Panc1 (cell line): ENCODE measurements at regions not wholly inside any gene's neighbourhood (a gene's known extent, or its start where the extent isn't known, plus 50 kb on each side); places are given as distances from the start of the nearest gene placed in this dataset.

Experiments
- ATAC-seq: fragments of 200-7000 bp; cut with Tn5 transposase; 2 replicates; pipeline ENCODE4 v1.9.1; 2020; ENCODE audit warnings: mild to moderate bottlenecking, moderate library complexity
- BruUV-seq: library from RNA; stranded (reverse); fragments of 400-500 nt; replicated peaks from 2 replicates; lab custom pipeline; 2021; lab: Mats Ljungman, UMichigan
- CTCF ChIA-PET: fragments of 300-600 bp; sonication (Branson Sonifier 250); formaldehyde crosslinking; loops from one replicate; lab custom pipeline; 2022; ENCODE audit warnings: antibody characterized with exemption; lab: Charles Lee
- POLR2A ChIA-PET: fragments of 300-600 bp; sonication (Branson Sonifier 250); formaldehyde crosslinking; loops from one replicate; lab custom pipeline; 2022; ENCODE audit warnings: antibody characterized with exemption; lab: Charles Lee
- DNase-seq: peaks from one replicate; pipeline ENCODE4 v3.0.0-alpha.2; 2010; ENCODE audit warnings: low read depth, low spot score
- H3K27ac ChIP-seq: 2 replicates; pipeline ENCODE4 v1.5.1; 2011; ENCODE audit warnings: mild to moderate bottlenecking, low read length, inconsistent platforms
- H3K27me3 ChIP-seq: fragments of 200-500 bp; sonication (Bioruptor generic); 2 replicates; pipeline ENCODE4 v1.6.0; 2014; ENCODE audit warnings: low read length, inconsistent platforms; ENCODE audit not compliant: control insufficient read depth, insufficient read depth
- H3K36me3 ChIP-seq: fragments of 200-500 bp; sonication (Bioruptor generic); 2 replicates; pipeline ENCODE4 v1.5.1; 2014; ENCODE audit warnings: inconsistent platforms, mild to moderate bottlenecking, low read length, moderate library complexity; ENCODE audit not compliant: control insufficient read depth, insufficient read depth
- H3K4me1 ChIP-seq: 2 replicates; pipeline ENCODE4 v1.5.1; 2011; ENCODE audit warnings: inconsistent platforms, mild to moderate bottlenecking, low read length, moderate library complexity; ENCODE audit not compliant: control insufficient read depth, insufficient read depth
- H3K4me3 ChIP-seq, 2 experiments: 2 replicates each; pipeline ENCODE4 v1.5.1; 2011 to 2012; ENCODE audit warnings: low read depth in 2 of 2, low read length in 2 of 2, mild to moderate bottlenecking in 2 of 2, inconsistent platforms in 1 of 2, moderate library complexity in 1 of 2
- H3K9me3 ChIP-seq: fragments of 200-500 bp; sonication (Bioruptor generic); 2 replicates; pipeline ENCODE4 v1.5.1; 2014; ENCODE audit warnings: low read depth, mild to moderate bottlenecking, inconsistent platforms, low read length, moderate library complexity; ENCODE audit not compliant: control insufficient read depth, insufficient read depth
- POLR2AphosphoS5 ChIP-seq: IDR thresholded peaks from 2 replicates; pipeline ENCODE4 v1.6.1; 2012; ENCODE audit warnings: mild to moderate bottlenecking, low read depth, low read length, moderate library complexity
- SIN3A ChIP-seq: IDR thresholded peaks from 2 replicates; pipeline ENCODE4 v1.6.1; 2012; ENCODE audit warnings: low read depth, mild to moderate bottlenecking, low read length, moderate library complexity, borderline replicate concordance; ENCODE audit not compliant: insufficient read depth
- TCF7L2 ChIP-seq: IDR thresholded peaks from 2 replicates; pipeline ENCODE4 v1.6.1; 2011; ENCODE audit warnings: mild to moderate bottlenecking, low read depth, low read length, inconsistent platforms
- in situ Hi-C: cut with HindIII; loops from 2 replicates; pipeline ENCODE4 v1.10.0; 2016; ENCODE audit warnings: low sequenced_read_pairs, low pct_unique_long_range_greater_than_20kb
- intact Hi-C: fragments of 100-400 bp; cut with micrococcal nuclease; formaldehyde crosslinking; loops from one replicate; pipeline ENCODE4 v1.10.0; 2022; ENCODE audit not compliant: unreplicated experiment
- TF ChIP-seq, protein P1 (sequence below), 2 experiments: IDR thresholded peaks; 2 replicates each; pipeline ENCODE4 v1.6.1; 2011 to 2012; ENCODE audit warnings: low read depth in 2 of 2, control low read depth in 1 of 2, low read length in 1 of 2, mild to moderate bottlenecking in 1 of 2, moderate library complexity in 1 of 2; ENCODE audit not compliant: insufficient read depth in 1 of 2
- TF ChIP-seq, protein P2 (sequence below): fragments of 450-650 bp; IDR thresholded peaks from 2 replicates; pipeline ENCODE4 v1.5.1; 2017; ENCODE audit warnings: mild to moderate bottlenecking

DNA sequence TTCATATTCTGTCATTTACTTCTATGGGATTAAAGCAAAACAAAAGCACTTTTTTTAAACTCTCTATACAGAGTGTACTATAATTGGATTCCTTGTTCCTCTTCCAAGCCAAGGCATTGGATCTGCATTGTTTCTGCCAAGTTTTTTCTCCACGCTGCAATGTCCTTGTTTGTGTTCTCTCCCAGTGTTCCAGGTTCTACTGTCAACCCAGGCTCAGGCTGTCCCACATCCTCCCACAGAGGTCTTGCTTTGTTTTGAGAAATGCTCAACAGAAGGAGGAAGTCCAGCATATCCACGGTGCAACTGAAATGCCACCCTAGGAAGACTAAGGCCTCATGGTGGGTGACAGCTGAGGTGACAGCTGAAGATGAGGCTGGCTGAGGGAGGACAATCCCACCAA lies 287.1 kb upstream of the PRDM1 start:
- H3K27me3 ChIP-seq: no peaks in the 10 kb centered on the region
- H3K27ac ChIP-seq: no peak overlapping the region
- ChIA-PET POLR2A (no interaction called here), CTCF (no interaction called here)
- ATAC-seq (no peak), DNase-seq (no peak)
- no peak for TF ChIP-seq SIN3A
- TF ChIP-seq, protein P1, sequence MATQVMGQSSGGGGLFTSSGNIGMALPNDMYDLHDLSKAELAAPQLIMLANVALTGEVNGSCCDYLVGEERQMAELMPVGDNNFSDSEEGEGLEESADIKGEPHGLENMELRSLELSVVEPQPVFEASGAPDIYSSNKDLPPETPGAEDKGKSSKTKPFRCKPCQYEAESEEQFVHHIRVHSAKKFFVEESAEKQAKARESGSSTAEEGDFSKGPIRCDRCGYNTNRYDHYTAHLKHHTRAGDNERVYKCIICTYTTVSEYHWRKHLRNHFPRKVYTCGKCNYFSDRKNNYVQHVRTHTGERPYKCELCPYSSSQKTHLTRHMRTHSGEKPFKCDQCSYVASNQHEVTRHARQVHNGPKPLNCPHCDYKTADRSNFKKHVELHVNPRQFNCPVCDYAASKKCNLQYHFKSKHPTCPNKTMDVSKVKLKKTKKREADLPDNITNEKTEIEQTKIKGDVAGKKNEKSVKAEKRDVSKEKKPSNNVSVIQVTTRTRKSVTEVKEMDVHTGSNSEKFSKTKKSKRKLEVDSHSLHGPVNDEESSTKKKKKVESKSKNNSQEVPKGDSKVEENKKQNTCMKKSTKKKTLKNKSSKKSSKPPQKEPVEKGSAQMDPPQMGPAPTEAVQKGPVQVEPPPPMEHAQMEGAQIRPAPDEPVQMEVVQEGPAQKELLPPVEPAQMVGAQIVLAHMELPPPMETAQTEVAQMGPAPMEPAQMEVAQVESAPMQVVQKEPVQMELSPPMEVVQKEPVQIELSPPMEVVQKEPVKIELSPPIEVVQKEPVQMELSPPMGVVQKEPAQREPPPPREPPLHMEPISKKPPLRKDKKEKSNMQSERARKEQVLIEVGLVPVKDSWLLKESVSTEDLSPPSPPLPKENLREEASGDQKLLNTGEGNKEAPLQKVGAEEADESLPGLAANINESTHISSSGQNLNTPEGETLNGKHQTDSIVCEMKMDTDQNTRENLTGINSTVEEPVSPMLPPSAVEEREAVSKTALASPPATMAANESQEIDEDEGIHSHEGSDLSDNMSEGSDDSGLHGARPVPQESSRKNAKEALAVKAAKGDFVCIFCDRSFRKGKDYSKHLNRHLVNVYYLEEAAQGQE (IDR thresholded peaks at IDR 0.05; ENCODE audit: insufficient read depth in 1 of 2, low read depth in 2 of 2, low read length in 1 of 2): no peak
- no peak for TF ChIP-seq TCF7L2
- TF ChIP-seq, protein P2, sequence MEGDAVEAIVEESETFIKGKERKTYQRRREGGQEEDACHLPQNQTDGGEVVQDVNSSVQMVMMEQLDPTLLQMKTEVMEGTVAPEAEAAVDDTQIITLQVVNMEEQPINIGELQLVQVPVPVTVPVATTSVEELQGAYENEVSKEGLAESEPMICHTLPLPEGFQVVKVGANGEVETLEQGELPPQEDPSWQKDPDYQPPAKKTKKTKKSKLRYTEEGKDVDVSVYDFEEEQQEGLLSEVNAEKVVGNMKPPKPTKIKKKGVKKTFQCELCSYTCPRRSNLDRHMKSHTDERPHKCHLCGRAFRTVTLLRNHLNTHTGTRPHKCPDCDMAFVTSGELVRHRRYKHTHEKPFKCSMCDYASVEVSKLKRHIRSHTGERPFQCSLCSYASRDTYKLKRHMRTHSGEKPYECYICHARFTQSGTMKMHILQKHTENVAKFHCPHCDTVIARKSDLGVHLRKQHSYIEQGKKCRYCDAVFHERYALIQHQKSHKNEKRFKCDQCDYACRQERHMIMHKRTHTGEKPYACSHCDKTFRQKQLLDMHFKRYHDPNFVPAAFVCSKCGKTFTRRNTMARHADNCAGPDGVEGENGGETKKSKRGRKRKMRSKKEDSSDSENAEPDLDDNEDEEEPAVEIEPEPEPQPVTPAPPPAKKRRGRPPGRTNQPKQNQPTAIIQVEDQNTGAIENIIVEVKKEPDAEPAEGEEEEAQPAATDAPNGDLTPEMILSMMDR: no peak
- TF ChIP-seq POLR2AphosphoS5: no peak
- H3K36me3 ChIP-seq: no peaks in the 10 kb centered on the region
- in situ Hi-C loops: no loop called here
- peaks cover 5% of the 10 kb centered on the region; the same call in 1 of the 2 replicates for H3K4me1 ChIP-seq
- H3K9me3 ChIP-seq: no peaks in the 10 kb centered on the region
- H3K4me3 ChIP-seq: no peak overlapping the region
- no TSS peak for BruUV-seq
- intact Hi-C loops: no loop called here

DNA sequence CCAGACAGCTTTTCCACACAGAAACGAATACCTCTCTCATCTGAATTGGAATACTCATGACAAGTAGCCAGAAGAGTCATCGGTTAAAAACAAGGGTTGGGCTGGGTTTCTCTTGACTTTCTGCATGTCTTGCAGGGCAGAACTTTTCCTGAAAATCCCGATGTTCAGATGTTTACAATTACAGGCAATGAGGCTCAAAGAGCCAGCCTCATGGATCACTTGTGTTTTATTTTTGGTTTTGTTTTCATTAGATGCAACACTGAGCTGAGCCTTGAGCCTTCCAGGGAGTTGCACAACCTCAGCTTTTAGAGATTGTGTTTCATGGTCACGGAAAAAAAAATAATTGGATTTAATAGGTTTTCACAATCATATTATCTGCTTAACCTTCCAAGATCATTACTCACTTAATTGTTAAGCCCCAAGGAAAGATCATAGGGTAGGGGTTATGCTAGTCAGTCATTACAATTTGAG lies 288.1 kb upstream of the PRDM1 start:
- ATAC-seq (no peak), DNase-seq (no peak)
- BruUV-seq: no TSS peak
- in situ Hi-C loops (no loop called here), intact Hi-C loops (no loop called here)
- peak overlapping the region; percentile 7; the same call in 1 of the 2 replicates for H3K27ac ChIP-seq
- H3K4me1 ChIP-seq: peaks cover 5% of the 10 kb centered on the region; the same call in 1 of the 2 replicates
- ChIA-PET CTCF (no interaction called here), POLR2A (no interaction called here)
- no peaks in the 10 kb centered on the region for H3K27me3 ChIP-seq
- no peaks in the 10 kb centered on the region for H3K36me3 ChIP-seq
- TF ChIP-seq, protein P1 (IDR thresholded peaks at IDR 0.05; ENCODE audit: insufficient read depth in 1 of 2, low read depth in 2 of 2, low read length in 1 of 2): no peak
- no peak for TF ChIP-seq POLR2AphosphoS5
- no peaks in the 10 kb centered on the region for H3K9me3 ChIP-seq
- no peak overlapping the region for H3K4me3 ChIP-seq
